HepG2 (cell line): ENCODE measurements at regions not wholly inside any gene's neighbourhood (a gene's known extent, or its start where the extent isn't known, plus 50 kb on each side); places are given as distances from the start of the nearest gene placed in this dataset.

Experiments
- ATAC-seq: fragments of 200-7000 bp; cut with Tn5 transposase; 3 replicates; pipeline ENCODE4 v1.9.1; 2020; ENCODE audit warnings: mild to moderate bottlenecking, moderate library complexity
- BruUV-seq: library from RNA; stranded (reverse); fragments of 400-500 nt; replicated peaks from 2 replicates; lab custom pipeline; 2021; lab: Mats Ljungman, UMichigan
- CTCF ChIA-PET: fragments of 300-600 bp; formaldehyde crosslinking; extraction: SDS; loops from one replicate; lab custom pipeline; 2021; ENCODE audit warnings: low total read pairs, inconsistent platforms, low intra/inter-chr PET ratio; lab: Yijun Ruan, JAX
- POLR2A ChIA-PET: fragments of 350-600 bp; sonication (Branson Sonifier 250); formaldehyde crosslinking; loops from one replicate; lab custom pipeline; 2020; ENCODE audit warnings: antibody characterized with exemption, inconsistent platforms; lab: Yijun Ruan, JAX
- DNase-seq: peaks from one replicate; pipeline ENCODE4 v3.0.0-alpha.2; 2015; ENCODE audit warnings: low spot score
- FAIRE-seq: peaks from 3 replicates; lab custom pipeline; 2011; peaks lifted over from hg19 to GRCh38; lab: Jason Lieb, UNC
- H2AFZ ChIP-seq: one replicate; pipeline ENCODE4 v1.6.1; 2011; ENCODE audit warnings: low read length, inconsistent platforms
- H3K27ac ChIP-seq: fragments of 300-600 bp; 3 replicates; pipeline ENCODE4 v1.8.0; 2011; ENCODE audit warnings: mixed run types, mild to moderate bottlenecking, mixed read lengths, low read length, inconsistent platforms; ENCODE audit not compliant: insufficient read depth; ENCODE audit errors: extremely low read length
- H3K27me3 ChIP-seq, 2 experiments: fragments of 200-600 bp in 1 of 2; 2 replicates in 1 of 2; 3 replicates in 1 of 2; pipeline versions ENCODE4 v1.6.0 to v1.8.0; 2011; ENCODE audit warnings: low read length in 2 of 2, mild to moderate bottlenecking in 2 of 2, moderate library complexity in 2 of 2, inconsistent platforms in 1 of 2; ENCODE audit not compliant: insufficient read depth in 2 of 2, control insufficient read depth in 1 of 2
- H3K36me3 ChIP-seq, 2 experiments: fragments of 200-600 bp in 1 of 2; replicated peaks in 1 of 2; 2 replicates in 1 of 2; 3 replicates in 1 of 2; pipeline versions ENCODE4 v1.5.1 to v1.8.0; 2011; ENCODE audit warnings: low read length in 2 of 2, inconsistent platforms in 1 of 2; ENCODE audit not compliant: insufficient read depth in 2 of 2, control insufficient read depth in 1 of 2
- H3K4me1 ChIP-seq: 2 replicates; pipeline ENCODE4 v1.5.1; 2012; ENCODE audit warnings: low read length, inconsistent platforms; ENCODE audit not compliant: insufficient read depth
- H3K4me2 ChIP-seq: 2 replicates; pipeline ENCODE4 v1.6.0; 2011; ENCODE audit warnings: low read depth, low read length, inconsistent platforms
- H3K4me3 ChIP-seq, 3 experiments: fragments of 200-600 bp in 1 of 3; sonication (generic), shearing (Covaris generic) in 1 of 3; replicated peaks in 1 of 3; 2 replicates each; pipeline ENCODE4 v1.5.1; 2011 to 2016; ENCODE audit warnings: low read length in 3 of 3, inconsistent platforms in 2 of 3, low read depth in 2 of 3, mild to moderate bottlenecking in 2 of 3, control low read depth in 1 of 3, mixed read lengths in 1 of 3; ENCODE audit not compliant: insufficient read depth in 1 of 3
- H3K79me2 ChIP-seq: one replicate; pipeline ENCODE4 v1.6.1; 2011; ENCODE audit warnings: low read length, inconsistent platforms; ENCODE audit not compliant: insufficient read depth
- H3K9ac ChIP-seq: 2 replicates; pipeline ENCODE4 v1.6.0; 2011; ENCODE audit warnings: mild to moderate bottlenecking, low read depth, low read length, inconsistent platforms; ENCODE audit not compliant: insufficient read depth
- H3K9me3 ChIP-seq: 2 replicates; pipeline ENCODE4 v1.5.1; 2012; ENCODE audit warnings: mild to moderate bottlenecking, low read length
- H4K20me1 ChIP-seq: 2 replicates; pipeline ENCODE4 v1.6.0; 2011; ENCODE audit warnings: inconsistent platforms, mild to moderate bottlenecking, low read length, moderate library complexity; ENCODE audit not compliant: insufficient read depth
- ARNTL ChIP-seq: sonication (generic); formaldehyde crosslinking; IDR thresholded peaks from 2 replicates; pipeline ENCODE4 v1.4.0; 2020; ENCODE audit warnings: mild to moderate bottlenecking, missing genetic modification reagents
- KDM2A ChIP-seq: sonication (generic); formaldehyde crosslinking; IDR thresholded peaks from 2 replicates; pipeline ENCODE4 v1.4.0; 2020; ENCODE audit warnings: low read depth, missing genetic modification reagents, borderline replicate concordance
- KLF6 ChIP-seq: IDR thresholded peaks from 2 replicates; pipeline ENCODE4 v1.8.0; 2016; ENCODE audit warnings: missing biosample characterization, missing genetic modification reagents
- MED13 ChIP-seq: sonication (generic); formaldehyde crosslinking; IDR thresholded peaks from 2 replicates; pipeline ENCODE4 v1.5.0; 2020; ENCODE audit warnings: missing genetic modification reagents
- NFKBIZ ChIP-seq: IDR thresholded peaks from 2 replicates; pipeline ENCODE4 v1.6.1; 2018; ENCODE audit warnings: missing genetic modification reagents, missing compliant biosample characterization
- PCBP2 ChIP-seq: fragments of 200-400 bp; formaldehyde crosslinking; optimal IDR thresholded peaks from 2 replicates; pipeline ENCODE3; 2018; ENCODE audit warnings: low read length, low read depth; ENCODE audit not compliant: poor library complexity, severe bottlenecking
- PRPF4 ChIP-seq: fragments of 200-400 bp; formaldehyde crosslinking; IDR thresholded peaks from 2 replicates; pipeline ENCODE4 v1.6.1; 2016; ENCODE audit warnings: low read length, low read depth; ENCODE audit not compliant: poor library complexity, severe bottlenecking
- RARA ChIP-seq: IDR thresholded peaks from 2 replicates; pipeline ENCODE4 v1.6.1; 2016; ENCODE audit warnings: missing genetic modification reagents, missing compliant biosample characterization
- RFXANK ChIP-seq: IDR thresholded peaks from 2 replicates; pipeline ENCODE4 v1.6.1; 2016
- ZBTB7A ChIP-seq: sonication (generic); formaldehyde crosslinking; IDR thresholded peaks from 2 replicates; pipeline ENCODE4 v1.8.0; 2022; ENCODE audit warnings: mild to moderate bottlenecking, missing genetic modification reagents
- ZNF326 ChIP-seq: sonication (generic); formaldehyde crosslinking; IDR thresholded peaks from 2 replicates; pipeline ENCODE4 v1.4.0; 2020; ENCODE audit warnings: missing genetic modification reagents, borderline replicate concordance
- ZNF367 ChIP-seq: sonication (generic); formaldehyde crosslinking; IDR thresholded peaks from 2 replicates; pipeline ENCODE4 v1.4.0; 2020; ENCODE audit warnings: missing genetic modification reagents, borderline replicate concordance
- ZXDC ChIP-seq: sonication (generic); formaldehyde crosslinking; IDR thresholded peaks from 2 replicates; pipeline ENCODE4 v1.5.0; 2020; ENCODE audit warnings: mild to moderate bottlenecking, missing genetic modification reagents
- WGBS: methylation state at CpG from one replicate; pipeline ENCODE4 v1.1.6; 2017; ENCODE audit warnings: low lambda C conversion rate; 5-methylcytosine and 5-hydroxymethylcytosine counted together
- in situ Hi-C: cut with HindIII; loops from 2 replicates; pipeline ENCODE4 v1.10.0; 2017; ENCODE audit warnings: low pct_unique_long_range_greater_than_20kb; ENCODE audit not compliant: extremely low pct_ligation_motif_present
- intact Hi-C: fragments of 100-400 bp; cut with micrococcal nuclease; formaldehyde crosslinking; loops from one replicate; pipeline ENCODE4 v1.10.0; 2022; ENCODE audit not compliant: unreplicated experiment
- TF ChIP-seq, protein P1 (sequence below): sonication (generic); formaldehyde crosslinking; IDR thresholded peaks from 2 replicates; pipeline ENCODE4 v1.4.0; 2020; ENCODE audit warnings: missing genetic modification reagents, borderline replicate concordance

DNA sequence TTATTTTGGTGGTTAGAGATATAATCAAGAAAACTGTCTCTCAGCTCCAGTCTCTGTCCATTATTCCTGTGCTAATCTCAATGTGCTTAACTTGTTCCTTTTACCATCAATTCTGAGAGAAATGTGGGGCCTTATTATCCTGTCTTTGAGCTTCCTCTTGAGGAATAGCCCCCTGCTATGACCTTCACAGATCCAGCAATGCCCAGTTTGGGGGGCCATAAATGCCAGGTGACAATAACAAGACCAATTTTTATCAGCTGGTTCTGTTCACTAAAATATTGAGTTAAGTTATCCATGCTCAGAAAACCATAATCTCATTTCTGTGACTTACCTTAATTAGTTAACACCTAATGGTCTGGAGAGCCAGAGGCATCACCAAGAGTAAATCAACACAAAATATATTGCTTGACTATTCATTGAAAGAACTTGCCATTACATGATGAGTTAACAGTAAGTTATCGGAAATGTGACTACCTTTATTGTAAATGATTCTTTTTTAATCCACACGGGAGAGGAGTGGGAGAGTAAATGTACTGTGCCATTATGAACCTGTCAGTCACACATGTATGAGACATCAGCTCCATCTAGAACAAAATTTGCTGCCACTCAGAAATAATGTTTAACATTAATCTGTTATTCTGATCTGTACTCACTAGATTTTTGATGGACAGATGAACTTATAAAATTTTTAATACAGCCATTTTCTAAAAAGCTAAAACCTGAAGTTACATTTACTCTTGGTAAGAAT is 149.7 kb downstream of the ID4 start:
- Histone ChIP-seq H3K4me2 (no peak overlapping the region), H3K9ac (no peak overlapping the region), H3K36me3 (no peaks in the 10 kb centered on the region), H3K4me3 (no peak overlapping the region), H3K79me2 (no peaks in the 10 kb centered on the region), H4K20me1 (no peaks in the 10 kb centered on the region), H3K4me1 (no peaks in the 10 kb centered on the region), H3K9me3 (no peaks in the 10 kb centered on the region), H3K27me3 (peaks cover 0 to 5% of the 10 kb centered on the region in 2 experiments; a peak in 1 of 5 replicates), H2AFZ (no peak overlapping the region), H3K27ac (no peak overlapping the region)
- intact Hi-C loops: no loop called here
- DNase-seq (no peak), ATAC-seq (no peak), FAIRE-seq (no peak)
- CTCF ChIA-PET: no interaction called here
- no TSS peak for BruUV-seq
- TF ChIP-seq ZXDC (no peak), ZBTB7A (CRISPR knock-in tag) (no peak), KLF6 (no peak), ZNF326 (CRISPR knock-in tag) (no peak), PCBP2 (no peak), RFXANK (no peak), RARA (no peak), ZNF367 (CRISPR knock-in tag) (no peak), ARNTL (no peak), KDM2A (CRISPR knock-in tag) (no peak), PRPF4 (no peak), MED13 (CRISPR knock-in tag) (no peak), NFKBIZ (no peak)
- TF ChIP-seq, protein P1, sequence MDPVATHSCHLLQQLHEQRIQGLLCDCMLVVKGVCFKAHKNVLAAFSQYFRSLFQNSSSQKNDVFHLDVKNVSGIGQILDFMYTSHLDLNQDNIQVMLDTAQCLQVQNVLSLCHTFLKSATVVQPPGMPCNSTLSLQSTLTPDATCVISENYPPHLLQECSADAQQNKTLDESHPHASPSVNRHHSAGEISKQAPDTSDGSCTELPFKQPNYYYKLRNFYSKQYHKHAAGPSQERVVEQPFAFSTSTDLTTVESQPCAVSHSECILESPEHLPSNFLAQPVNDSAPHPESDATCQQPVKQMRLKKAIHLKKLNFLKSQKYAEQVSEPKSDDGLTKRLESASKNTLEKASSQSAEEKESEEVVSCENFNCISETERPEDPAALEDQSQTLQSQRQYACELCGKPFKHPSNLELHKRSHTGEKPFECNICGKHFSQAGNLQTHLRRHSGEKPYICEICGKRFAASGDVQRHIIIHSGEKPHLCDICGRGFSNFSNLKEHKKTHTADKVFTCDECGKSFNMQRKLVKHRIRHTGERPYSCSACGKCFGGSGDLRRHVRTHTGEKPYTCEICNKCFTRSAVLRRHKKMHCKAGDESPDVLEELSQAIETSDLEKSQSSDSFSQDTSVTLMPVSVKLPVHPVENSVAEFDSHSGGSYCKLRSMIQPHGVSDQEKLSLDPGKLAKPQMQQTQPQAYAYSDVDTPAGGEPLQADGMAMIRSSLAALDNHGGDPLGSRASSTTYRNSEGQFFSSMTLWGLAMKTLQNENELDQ (CRISPR knock-in tag): no peak
- WGBS: 4% methylated on average over 2 of the region's 2 CpGs
- in situ Hi-C loops: no loop called here
- POLR2A ChIA-PET: no interaction called here
